Stimulated activated CD4-positive, alpha-beta T cell treated with anti-CD3 and anti-CD28 coated beads, Interleukin-1b, Interleukin-23, amount 100 ng/mL, for 4 hours (primary cell): ENCODE measurements at regions not wholly inside any gene's neighbourhood (a gene's known extent, or its start where the extent isn't known, plus 50 kb on each side); places are given as distances from the start of the nearest gene placed in this dataset.
"Not testable (repeated sequence)": the region's sequence is repeated elsewhere in the genome, so short reads cannot be mapped to it uniquely, and the experiment has no call there.

Experiments
- DNase-seq, 2 donors: peaks; one replicate each; pipeline ENCODE4 v3.0.0-alpha.2; 2020; ENCODE audit warnings: low read depth in 2 of 2

DNA sequence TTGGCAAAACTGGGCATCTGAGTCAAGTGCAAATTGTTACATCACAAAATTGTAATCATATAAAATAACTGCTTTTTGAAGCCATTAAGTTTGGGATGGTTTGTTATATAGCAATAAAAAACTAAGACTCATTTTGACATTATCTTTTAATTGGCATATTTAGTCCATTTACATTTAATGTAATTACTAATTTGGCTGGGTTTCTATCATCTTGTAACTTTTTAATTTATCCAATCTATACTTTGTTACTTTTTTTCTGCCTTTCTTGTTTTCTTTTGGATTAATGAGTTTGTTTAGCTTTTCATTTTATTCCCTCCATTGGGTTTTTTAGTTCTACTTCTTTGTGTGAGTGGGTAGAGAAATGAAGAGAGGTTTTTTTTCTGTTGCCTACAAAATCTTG, 76.3 kb downstream of the DRAM2 start:
- DNase-seq, result no peak

GRCh38 chr1:111062624-111063023, 77.3 kb downstream of the DRAM2 start:
- no peak for DNase-seq

DNA sequence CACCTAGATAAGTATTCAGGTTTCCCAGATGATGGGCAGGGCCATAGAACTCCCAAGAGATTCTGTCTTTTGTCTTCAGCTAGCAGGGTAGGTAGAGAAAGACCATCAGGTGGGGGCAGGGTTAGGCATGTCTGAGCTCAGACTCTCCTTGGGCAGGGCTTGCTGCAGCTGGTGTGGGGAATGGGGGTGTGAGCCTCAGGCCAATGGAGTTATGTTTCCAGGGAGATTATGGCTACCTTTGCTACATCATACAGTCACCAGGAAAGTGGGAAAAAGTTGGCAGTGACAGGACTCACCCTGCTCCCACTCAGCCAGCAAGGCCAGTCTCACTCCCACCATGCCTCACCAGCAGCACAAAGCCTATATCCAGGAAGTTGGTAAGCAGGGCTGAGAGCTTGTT, 77.8 kb downstream of the DRAM2 start:
- DNase-seq, result no peak

DNA sequence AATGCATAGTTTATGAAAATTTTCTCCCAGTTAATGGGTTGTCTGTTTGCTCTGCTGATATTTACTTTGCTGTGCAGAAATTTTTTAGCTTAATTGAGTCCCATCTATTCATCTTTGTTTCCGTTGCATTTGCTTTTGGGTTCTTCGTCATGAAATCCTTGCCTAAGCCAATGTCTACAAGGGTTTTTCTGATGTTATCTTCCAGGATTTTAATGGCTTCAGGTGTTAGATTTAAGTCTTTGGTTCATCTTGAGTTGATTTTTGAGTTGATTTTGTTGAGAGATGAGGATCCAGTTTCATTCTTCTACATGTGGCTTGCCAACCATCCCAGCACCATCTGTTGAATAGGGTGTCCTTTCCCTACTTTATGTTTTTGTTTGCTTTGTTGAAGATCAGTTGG, 85.2 kb downstream of the DRAM2 start:
- no peak for DNase-seq

- no peak for DNase-seq
Measured at GRCh38 chr1:111052246-111052645, 87.6 kb downstream of the DRAM2 start.

- not testable (repeated sequence) for DNase-seq
Measured at GRCh38 chr1:111048253-111048652, 84.5 kb upstream of the LRIF1 start.

DNA sequence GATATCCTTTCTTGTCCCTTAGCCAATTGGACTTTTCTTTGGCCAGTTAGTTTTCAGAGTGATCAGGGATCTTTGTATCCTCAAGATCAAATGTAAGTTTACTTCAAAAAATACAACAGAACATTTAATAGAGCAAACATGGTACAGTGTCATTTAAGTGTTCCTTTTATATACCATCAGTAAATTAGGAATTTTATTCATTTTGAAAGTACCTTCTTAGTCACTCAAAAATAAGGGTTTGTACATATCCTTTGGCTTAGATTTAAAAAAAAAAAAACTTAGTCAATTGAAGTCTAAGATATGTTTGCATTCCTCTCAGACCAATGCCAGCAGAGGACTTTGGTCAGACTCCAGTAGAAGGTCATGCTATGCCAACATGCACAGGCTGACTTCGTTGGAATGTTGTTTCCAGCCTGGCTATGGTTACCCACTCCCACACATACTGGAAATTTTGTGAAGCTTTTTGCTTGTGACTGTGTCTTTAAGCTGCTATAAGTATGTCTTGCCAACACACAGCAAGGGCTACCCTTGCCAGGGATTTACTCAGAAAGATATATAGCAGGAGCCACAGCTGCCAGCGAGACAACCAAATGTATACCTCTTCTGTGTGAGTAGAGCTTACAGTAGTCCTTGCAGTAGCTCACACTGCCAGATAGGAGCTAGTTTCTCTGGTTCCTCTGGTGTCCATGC, 81.5 kb upstream of the LRIF1 start:
- no peak for DNase-seq

- DNase-seq, result peak in 1 of 2 donors; percentile 51
Measured at GRCh38 chr1:111032295-111032897, 68.7 kb upstream of the LRIF1 start.

DNA sequence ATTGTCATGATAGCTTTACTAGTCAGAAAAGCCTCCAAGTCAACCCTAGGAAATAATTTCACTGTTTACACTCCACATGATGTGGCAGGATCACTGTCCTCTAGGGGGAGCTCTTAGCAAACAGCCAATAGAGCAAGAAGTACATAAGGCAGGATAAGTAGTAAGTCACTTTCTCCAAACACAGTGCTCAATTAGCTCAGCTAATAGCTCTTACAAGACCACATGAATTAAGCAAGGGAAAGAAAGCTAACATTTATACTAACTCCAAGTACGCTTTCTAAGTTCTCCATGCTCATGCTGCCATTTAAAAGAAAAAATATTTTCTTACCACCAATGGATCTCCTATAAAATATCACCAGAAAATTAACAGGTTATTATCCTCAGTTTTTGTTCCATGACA, 66.9 kb upstream of the LRIF1 start:
- peak; percentile 5 to 51 for DNase-seq

DNA sequence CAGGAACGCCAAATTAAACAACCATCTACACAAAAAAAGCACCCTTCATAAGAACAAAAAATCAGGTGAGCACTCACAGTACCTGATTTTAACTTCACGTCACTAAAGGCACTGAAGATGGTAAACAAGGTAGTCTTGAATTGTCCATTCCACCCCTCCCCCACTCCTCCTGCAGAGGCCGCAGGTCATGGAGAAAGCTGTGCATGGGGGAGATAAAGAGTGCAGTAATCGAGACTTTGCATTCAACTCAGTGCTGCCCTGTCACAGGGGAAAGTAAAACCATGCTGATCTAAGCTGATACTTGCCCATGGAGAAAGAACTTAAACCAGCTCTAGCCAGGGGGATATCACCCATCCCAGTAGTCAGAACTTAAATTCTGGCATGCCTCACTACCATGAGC, 61.4 kb upstream of the LRIF1 start:
- no peak for DNase-seq

DNA sequence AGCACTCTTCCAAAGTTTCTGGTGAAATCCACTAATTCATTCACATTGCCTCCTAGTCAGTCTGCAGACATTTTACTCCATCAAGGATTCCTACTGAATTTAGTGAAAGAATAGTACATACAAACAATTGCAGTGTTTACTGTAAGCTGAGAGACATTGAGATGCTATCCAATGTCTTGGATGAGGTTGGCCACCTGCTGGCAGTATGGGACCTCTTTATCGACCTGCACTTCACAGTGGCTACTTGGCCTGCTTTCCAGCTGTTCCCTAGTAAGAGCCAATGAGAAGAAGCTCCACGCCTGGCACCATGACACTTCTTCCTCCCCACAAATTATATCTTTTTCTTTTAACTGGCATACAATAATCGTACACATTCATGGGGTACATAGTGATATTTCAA, 51.5 kb upstream of the LRIF1 start:
- DNase-seq, result no peak
